ENCODE measurements at regions not wholly inside any gene's neighbourhood (a gene's known extent, or its start where the extent isn't known, plus 50 kb on each side); places are given as distances from the start of the nearest gene placed in this dataset.
"Not testable (repeated sequence)": the region's sequence is repeated elsewhere in the genome, so short reads cannot be mapped to it uniquely, and the experiment has no call there.

DNA sequence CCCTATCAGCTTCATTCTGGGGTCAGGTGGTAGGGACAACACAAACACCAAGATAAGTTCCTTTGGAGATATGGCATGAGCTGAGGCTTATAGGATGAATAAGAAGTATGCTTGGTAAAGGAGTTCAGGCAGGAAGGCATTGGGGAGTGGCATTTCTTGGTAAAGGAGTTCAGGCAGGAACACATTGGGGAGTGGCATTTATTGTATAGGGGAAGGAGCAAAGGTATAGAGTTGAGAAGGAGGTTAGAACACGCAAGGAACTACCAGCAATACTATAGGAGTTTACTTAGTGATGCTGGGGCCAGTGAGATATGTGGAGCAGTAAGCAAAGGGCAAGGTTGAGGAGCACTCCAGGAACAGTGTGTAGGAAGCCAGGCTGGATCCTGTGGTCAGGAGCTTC is 625.9 kb downstream of the TTLL7 start:
- not testable (repeated sequence) for H3K27me3 ChIP-seq; DNase-seq (ENCODE audit: low read depth in 1 of 2, low spot score in 1 of 2); H3K4me3 ChIP-seq; H3K36me3 ChIP-seq; H3K27ac ChIP-seq; H3K4me1 ChIP-seq (ENCODE audit: low read depth); H3K9me3 ChIP-seq (ENCODE audit: low read depth)

DNA sequence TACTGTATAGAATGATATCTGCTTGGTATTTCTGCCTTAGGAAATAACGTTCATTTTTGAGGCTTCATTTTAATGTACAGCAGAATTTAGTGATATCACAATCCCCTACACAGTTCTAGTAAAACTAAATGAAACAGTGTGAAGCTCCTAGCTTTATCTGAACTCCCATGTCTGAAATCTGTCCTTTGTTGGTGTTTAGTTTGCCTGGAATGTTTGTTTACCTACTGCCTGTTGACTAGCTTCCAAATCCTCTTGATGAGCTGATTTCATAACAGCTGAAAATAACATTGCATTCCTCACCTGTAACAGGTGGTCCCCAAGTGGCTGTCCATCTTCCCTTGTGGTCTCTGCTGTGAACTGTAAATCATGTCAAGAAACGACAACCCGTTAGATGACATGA is 629.1 kb downstream of the TTLL7 start:
- H3K4me3 ChIP-seq; H3K27ac ChIP-seq; DNase-seq (ENCODE audit: low read depth in 1 of 2, low spot score in 1 of 2); H3K27me3 ChIP-seq; H3K9me3 ChIP-seq (ENCODE audit: low read depth); H3K4me1 ChIP-seq (ENCODE audit: low read depth); H3K36me3 ChIP-seq: not testable (repeated sequence)

DNA sequence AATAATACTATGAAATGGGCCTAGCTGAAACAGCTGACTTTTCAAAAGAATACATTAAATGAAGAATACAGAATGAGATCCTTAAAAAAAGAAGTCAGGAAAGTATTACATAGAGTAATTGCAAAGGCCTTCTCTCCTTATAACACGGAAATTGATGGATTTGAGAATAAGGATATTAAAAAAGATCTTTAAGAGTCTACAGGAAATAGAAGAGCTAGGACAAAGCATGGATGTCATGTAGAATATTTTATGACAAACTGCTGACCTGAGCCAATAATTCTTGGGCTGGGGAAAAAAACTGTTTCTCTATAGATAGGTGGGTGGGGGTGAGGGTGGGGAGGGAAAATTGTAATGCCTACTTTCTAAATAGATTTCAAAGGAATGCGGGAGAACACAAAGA is 633.6 kb downstream of the TTLL7 start:
- not testable (repeated sequence) for DNase-seq (ENCODE audit: low read depth in 1 of 2, low spot score in 1 of 2); H3K4me1 ChIP-seq (ENCODE audit: low read depth)

DNA sequence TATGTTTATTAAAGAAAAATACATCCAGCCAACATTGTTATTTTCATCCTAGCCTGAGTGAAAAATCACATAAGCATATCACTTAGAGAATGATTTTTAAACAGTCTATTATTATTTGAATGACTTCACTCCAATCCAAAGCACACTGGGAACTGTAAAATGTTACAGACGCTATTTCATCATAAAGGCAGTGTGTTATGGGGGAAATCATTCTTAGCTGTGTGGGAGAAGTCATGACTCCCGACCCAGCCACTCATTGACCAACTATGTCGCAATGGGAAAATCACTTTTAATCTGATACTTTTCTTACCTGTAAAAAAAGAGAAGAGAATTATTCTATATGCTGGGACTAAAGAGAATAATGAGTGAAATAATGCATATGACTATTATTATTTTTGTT is 653.6 kb downstream of the TTLL7 start:
- not testable (repeated sequence) for DNase-seq (ENCODE audit: low read depth in 1 of 2, low spot score in 1 of 2); H3K27me3 ChIP-seq

More for the DNA sequence above, 633.6 kb downstream of the TTLL7 start:
- not testable (repeated sequence) for H3K36me3 ChIP-seq; H3K27ac ChIP-seq; H3K27me3 ChIP-seq; H3K4me3 ChIP-seq; H3K9me3 ChIP-seq (ENCODE audit: low read depth)

DNA sequence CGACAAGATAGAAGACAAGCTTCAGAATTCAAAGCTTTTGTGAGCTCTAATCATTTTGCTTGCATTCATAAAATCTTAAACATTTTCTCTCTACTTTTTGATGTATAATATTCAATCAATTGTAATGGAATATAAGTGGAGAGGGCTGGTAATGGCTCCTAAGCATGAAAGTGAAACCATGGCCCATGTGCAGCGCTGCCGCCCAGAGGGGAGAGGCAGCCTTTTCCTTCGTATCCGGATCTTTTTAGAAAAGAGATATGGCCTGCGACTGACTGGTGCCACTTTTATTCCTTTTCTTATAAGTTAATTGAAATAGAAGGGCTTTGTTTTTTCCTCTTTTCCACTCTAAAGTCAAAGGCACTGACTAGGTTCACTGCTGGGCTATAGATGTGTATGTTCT is 655.2 kb downstream of the TTLL7 start:
- H3K27ac ChIP-seq; H3K27me3 ChIP-seq; H3K4me3 ChIP-seq; H3K36me3 ChIP-seq; DNase-seq (ENCODE audit: low read depth in 1 of 2, low spot score in 1 of 2); H3K9me3 ChIP-seq (ENCODE audit: low read depth); H3K4me1 ChIP-seq (ENCODE audit: low read depth): not testable (repeated sequence)

More for the DNA sequence above, 653.6 kb downstream of the TTLL7 start:
- not testable (repeated sequence) for H3K4me1 ChIP-seq (ENCODE audit: low read depth); H3K36me3 ChIP-seq; H3K9me3 ChIP-seq (ENCODE audit: low read depth); H3K27ac ChIP-seq; H3K4me3 ChIP-seq

DNA sequence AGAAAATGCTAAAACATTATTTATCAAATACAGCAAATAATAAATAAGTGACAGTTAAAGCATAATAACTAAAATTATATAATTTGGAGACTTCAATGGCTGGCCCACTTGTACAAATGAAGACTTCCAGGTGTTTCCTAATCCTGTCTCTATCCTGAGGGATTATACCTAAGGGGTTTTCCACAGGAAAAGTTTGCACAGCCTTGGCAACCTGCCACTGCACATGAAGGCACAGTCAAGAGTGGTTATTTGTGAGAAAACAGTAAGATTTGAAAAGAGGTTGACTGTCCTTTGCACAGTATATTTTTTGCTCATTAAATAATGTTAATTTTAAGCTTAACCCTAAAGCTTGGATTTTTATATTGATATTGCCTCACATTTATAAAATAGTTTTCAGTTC is 655.9 kb downstream of the TTLL7 start:
- not testable (repeated sequence) for H3K9me3 ChIP-seq (ENCODE audit: low read depth); H3K36me3 ChIP-seq; H3K4me1 ChIP-seq (ENCODE audit: low read depth); H3K27ac ChIP-seq; H3K27me3 ChIP-seq; DNase-seq (ENCODE audit: low read depth in 1 of 2, low spot score in 1 of 2); H3K4me3 ChIP-seq

DNA sequence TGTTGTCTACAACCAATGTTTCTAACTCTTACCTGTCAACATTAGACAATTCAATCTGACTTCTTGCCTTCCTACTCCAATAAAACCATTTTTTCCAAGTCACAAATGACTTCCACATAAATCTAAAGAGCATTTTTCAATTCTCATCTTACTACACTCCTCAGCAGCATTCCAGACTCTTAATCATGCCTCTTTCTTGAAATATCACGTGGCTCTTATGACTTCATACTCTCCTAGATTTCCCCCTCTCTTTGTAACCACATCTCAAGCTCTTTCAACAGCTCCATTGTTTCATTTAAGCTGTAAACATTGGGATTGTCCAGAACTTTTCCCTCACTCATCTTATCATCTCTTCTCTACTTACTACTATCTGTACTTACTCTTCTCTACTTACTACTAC is 666.6 kb downstream of the TTLL7 start:
- DNase-seq (ENCODE audit: low read depth in 1 of 2, low spot score in 1 of 2); H3K4me3 ChIP-seq; H3K4me1 ChIP-seq (ENCODE audit: low read depth); H3K36me3 ChIP-seq; H3K27ac ChIP-seq; H3K9me3 ChIP-seq (ENCODE audit: low read depth); H3K27me3 ChIP-seq: not testable (repeated sequence)

DNA sequence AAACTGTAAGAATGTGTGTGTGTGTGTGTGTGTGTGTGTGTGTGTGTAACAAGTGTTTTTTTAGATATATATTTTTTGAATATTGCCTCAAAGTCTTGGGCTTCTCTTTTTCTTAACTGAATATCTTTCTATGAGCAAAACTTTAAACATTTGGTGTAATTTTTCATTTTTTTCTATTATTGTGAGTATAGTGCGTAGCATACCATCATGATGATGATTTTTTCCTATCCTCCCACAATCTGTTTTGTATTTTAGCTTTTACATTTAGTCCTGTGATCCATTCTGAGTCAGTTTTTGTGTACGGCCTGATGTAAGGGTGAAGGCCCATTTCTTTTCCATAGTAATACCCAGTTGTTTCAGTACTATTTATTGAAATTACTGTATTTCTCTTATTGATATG is 680.6 kb downstream of the TTLL7 start:
- Histone ChIP-seq H3K36me3 (no peaks in the 10 kb centered on the region), H3K4me1 (ENCODE audit: low read depth) (no peaks in the 10 kb centered on the region), H3K27ac (no peak overlapping the region), H3K4me3 (no peak overlapping the region), H3K27me3 (no peaks in the 10 kb centered on the region), H3K9me3 (ENCODE audit: low read depth) (no peaks in the 10 kb centered on the region)
- TF ChIP-seq, protein P1, sequence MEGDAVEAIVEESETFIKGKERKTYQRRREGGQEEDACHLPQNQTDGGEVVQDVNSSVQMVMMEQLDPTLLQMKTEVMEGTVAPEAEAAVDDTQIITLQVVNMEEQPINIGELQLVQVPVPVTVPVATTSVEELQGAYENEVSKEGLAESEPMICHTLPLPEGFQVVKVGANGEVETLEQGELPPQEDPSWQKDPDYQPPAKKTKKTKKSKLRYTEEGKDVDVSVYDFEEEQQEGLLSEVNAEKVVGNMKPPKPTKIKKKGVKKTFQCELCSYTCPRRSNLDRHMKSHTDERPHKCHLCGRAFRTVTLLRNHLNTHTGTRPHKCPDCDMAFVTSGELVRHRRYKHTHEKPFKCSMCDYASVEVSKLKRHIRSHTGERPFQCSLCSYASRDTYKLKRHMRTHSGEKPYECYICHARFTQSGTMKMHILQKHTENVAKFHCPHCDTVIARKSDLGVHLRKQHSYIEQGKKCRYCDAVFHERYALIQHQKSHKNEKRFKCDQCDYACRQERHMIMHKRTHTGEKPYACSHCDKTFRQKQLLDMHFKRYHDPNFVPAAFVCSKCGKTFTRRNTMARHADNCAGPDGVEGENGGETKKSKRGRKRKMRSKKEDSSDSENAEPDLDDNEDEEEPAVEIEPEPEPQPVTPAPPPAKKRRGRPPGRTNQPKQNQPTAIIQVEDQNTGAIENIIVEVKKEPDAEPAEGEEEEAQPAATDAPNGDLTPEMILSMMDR (IDR thresholded peaks at IDR 0.05; ENCODE audit: low read depth, low read length), result no peak
- no peak for DNase-seq (ENCODE audit: low read depth in 1 of 2, low spot score in 1 of 2)

DNA sequence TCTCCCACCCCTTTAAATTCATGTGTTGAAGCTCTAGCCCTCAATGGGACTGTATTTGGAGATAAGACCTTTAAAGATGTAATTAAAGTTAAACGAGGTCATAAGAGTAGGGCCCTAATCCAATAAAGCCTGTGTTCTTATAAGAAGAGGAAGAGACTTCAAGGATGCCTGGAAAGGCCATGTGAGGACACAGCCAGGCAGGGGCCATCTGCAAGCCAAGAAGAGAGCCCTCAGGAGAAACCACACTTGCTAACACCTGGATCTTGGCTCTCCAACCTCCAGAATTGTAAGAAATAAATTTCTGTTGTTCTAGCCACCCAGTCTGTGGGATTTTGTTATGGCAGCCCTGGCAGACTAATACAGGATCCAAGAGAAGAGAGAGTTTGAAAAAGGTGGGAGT is 683.5 kb downstream of the TTLL7 start:
- H3K36me3 ChIP-seq; H3K4me1 ChIP-seq (ENCODE audit: low read depth); H3K27me3 ChIP-seq; DNase-seq (ENCODE audit: low read depth in 1 of 2, low spot score in 1 of 2); H3K4me3 ChIP-seq; H3K27ac ChIP-seq; H3K9me3 ChIP-seq (ENCODE audit: low read depth): not testable (repeated sequence)

DNA sequence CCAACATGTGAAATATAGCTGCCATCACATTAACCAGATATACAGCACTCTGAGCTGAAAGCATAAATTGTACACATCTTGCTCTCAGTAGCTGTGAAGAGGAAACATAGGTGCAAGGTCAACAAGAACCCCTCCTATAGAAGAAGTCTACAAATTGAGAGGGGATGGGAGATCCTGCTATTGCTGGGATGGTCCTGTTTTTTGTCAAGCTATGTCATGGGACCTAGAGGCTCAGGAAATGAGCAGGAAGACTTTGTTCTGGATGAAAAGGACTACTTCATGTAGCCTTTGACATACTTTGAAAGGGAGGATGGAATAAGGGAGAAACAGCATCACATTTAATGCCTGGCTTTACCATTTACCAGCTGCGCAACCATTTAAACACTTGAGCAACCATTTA is 688.8 kb downstream of the TTLL7 start:
- not testable (repeated sequence) for H3K27ac ChIP-seq; H3K27me3 ChIP-seq; H3K4me3 ChIP-seq; H3K36me3 ChIP-seq; H3K9me3 ChIP-seq (ENCODE audit: low read depth); DNase-seq (ENCODE audit: low read depth in 1 of 2, low spot score in 1 of 2); H3K4me1 ChIP-seq (ENCODE audit: low read depth)

DNA sequence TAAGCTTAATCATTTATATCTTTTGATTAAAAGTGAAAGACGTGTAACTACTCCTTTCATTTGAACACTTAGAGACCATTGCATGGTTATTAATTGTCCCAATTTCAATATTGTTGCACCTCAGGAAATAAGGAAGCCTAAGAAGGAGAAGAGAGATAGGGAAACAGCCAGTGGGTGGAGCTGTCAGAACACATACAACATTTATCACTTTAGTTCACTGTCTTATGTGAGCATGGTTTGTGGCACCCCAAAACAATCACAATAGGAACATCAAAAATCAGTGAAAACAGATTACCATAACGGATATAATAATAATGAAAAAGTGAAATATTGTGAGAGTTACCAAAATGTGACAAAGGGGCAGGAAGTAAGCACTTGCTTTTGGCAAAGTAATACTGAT is 689.9 kb downstream of the TTLL7 start:
- H3K27ac ChIP-seq; DNase-seq (ENCODE audit: low read depth in 1 of 2, low spot score in 1 of 2); H3K36me3 ChIP-seq; H3K4me3 ChIP-seq; H3K9me3 ChIP-seq (ENCODE audit: low read depth); H3K4me1 ChIP-seq (ENCODE audit: low read depth); H3K27me3 ChIP-seq: not testable (repeated sequence)

DNA sequence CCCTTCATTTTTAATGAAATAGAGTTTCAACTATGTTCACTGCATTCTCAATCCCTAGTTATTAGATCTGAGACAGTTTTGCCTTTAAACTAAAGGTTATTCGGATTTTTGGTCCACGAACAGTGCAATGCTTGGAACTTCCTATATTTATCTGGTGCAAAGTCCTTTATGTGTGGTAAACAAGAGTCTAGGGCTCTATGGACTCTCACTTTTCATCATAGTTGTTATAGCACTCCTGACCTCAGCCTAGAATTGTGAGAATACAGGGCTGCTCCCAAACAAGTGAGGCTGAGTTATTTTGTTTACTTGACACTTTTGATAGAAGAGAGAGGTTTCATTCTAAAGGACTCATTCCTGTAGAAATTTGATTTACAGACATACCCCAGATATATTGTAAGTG is 692.1 kb downstream of the TTLL7 start:
- H3K27me3 ChIP-seq; DNase-seq (ENCODE audit: low read depth in 1 of 2, low spot score in 1 of 2); H3K36me3 ChIP-seq; H3K27ac ChIP-seq; H3K9me3 ChIP-seq (ENCODE audit: low read depth); H3K4me3 ChIP-seq; H3K4me1 ChIP-seq (ENCODE audit: low read depth): not testable (repeated sequence)

DNA sequence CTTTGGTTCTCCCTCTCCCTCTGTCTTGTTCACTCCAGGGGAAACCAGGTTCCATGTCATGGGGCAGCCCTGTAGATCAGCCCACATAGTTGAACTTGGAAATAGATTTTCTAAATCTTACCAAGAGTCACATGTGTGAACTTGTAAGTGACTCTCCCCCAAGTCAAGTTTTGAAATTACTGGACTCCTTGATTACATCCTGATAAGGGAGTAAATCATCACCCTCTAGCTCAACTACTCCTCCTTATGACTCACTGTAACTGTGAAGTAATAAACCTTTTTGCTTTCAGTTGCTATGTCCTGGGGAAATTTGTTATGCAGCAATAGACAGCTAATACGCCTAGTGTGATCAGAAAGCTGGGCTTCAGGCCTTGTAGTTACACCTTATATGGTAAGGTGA is 703.3 kb downstream of the TTLL7 start:
- DNase-seq (ENCODE audit: low read depth in 1 of 2, low spot score in 1 of 2); H3K4me1 ChIP-seq (ENCODE audit: low read depth); H3K9me3 ChIP-seq (ENCODE audit: low read depth); H3K36me3 ChIP-seq; H3K27ac ChIP-seq; H3K4me3 ChIP-seq; H3K27me3 ChIP-seq: not testable (repeated sequence)

DNA sequence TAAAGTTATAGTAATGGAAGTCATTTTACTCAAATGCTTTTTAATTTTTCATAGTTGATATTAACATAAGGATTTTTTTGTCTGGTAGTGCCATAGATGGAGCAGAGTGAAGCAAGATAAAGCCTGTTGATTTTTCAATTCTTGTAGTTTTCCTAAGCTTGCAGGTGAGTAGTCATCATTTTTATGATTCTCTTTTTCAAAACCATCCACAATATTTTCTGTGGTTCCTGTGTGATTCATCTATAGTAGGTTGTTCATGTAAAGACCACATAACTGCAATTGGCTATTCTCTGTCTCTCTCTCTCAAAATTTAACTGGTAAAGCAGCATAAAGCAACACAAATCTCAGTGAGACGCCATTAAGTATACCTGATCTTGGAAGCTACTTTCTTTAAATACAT is 711.5 kb downstream of the TTLL7 start:
- DNase-seq (ENCODE audit: low read depth in 1 of 2, low spot score in 1 of 2); H3K4me1 ChIP-seq (ENCODE audit: low read depth); H3K27ac ChIP-seq; H3K27me3 ChIP-seq; H3K4me3 ChIP-seq; H3K9me3 ChIP-seq (ENCODE audit: low read depth); H3K36me3 ChIP-seq: not testable (repeated sequence)
